ENCODE measurements at regions not wholly inside any gene's neighbourhood (a gene's known extent, or its start where the extent isn't known, plus 50 kb on each side); places are given as distances from the start of the nearest gene placed in this dataset.

GRCh38 chr14:84814391-84814790 lies 715.6 kb upstream of the FLRT2 start:
- Histone ChIP-seq H3K4me1 (no peaks in the 10 kb centered on the region), H3K4me3 (no peak overlapping the region), H3K27ac (no peak overlapping the region), H3K9me3 (no peaks in the 10 kb centered on the region), H3K36me3 (no peaks in the 10 kb centered on the region), H3K27me3 (no peaks in the 10 kb centered on the region)
- WGBS, result 54% methylated on average over 1 of the region's 1 CpG
- TF ChIP-seq POLR2AphosphoS5 (IDR thresholded peaks at IDR 0.05) (no peak), CTCF (IDR thresholded peaks at IDR 0.05) (no peak)
- no peak for DNase-seq (ENCODE audit: low spot score in 2 of 2)

- TF ChIP-seq EP300 (IDR thresholded peaks at IDR 0.05) (no peak), POLR2AphosphoS5 (IDR thresholded peaks at IDR 0.05) (no peak), CTCF (IDR thresholded peaks at IDR 0.05) (no peak), POLR2A (IDR thresholded peaks at IDR 0.05) (no peak)
- H3K36me3 ChIP-seq, result no peaks in the 10 kb centered on the region
- H3K4me3 ChIP-seq, result no peak overlapping the region
- DNase-seq (ENCODE audit: low spot score in 2 of 2), result no peak
- H3K27ac ChIP-seq, result no peak overlapping the region
- 70% methylated on average over 2 of the region's 2 CpGs for WGBS
- H3K9me3 ChIP-seq, result no peaks in the 10 kb centered on the region
- H3K27me3 ChIP-seq, result no peaks in the 10 kb centered on the region
- no peaks in the 10 kb centered on the region for H3K4me1 ChIP-seq
These were observed 710.4 kb upstream of the FLRT2 start for GRCh38 chr14:84819528-84819927.

- TF ChIP-seq CTCF (IDR thresholded peaks at IDR 0.05) (no peak), POLR2AphosphoS5 (IDR thresholded peaks at IDR 0.05) (no peak)
- H3K27me3 ChIP-seq, result no peaks in the 10 kb centered on the region
- 83% methylated on average over 8 of the region's 8 CpGs for WGBS
- no peaks in the 10 kb centered on the region for H3K4me1 ChIP-seq
- H3K9me3 ChIP-seq, result no peaks in the 10 kb centered on the region
- no peaks in the 10 kb centered on the region for H3K36me3 ChIP-seq
- DNase-seq (ENCODE audit: low spot score in 2 of 2), result no peak
- H3K27ac ChIP-seq, result no peak overlapping the region
- H3K4me3 ChIP-seq, result no peak overlapping the region
These were observed 704.3 kb upstream of the FLRT2 start for GRCh38 chr14:84825481-84826251.

- WGBS, result 49% methylated on average over 2 of the region's 2 CpGs
- no peak overlapping the region for H3K27ac ChIP-seq
- no peaks in the 10 kb centered on the region for H3K9me3 ChIP-seq
- TF ChIP-seq POLR2A (IDR thresholded peaks at IDR 0.05) (no peak), POLR2AphosphoS5 (IDR thresholded peaks at IDR 0.05) (no peak), CTCF (IDR thresholded peaks at IDR 0.05) (no peak), EP300 (IDR thresholded peaks at IDR 0.05) (no peak)
- H3K4me1 ChIP-seq, result no peaks in the 10 kb centered on the region
- no peaks in the 10 kb centered on the region for H3K27me3 ChIP-seq
- no peak for DNase-seq (ENCODE audit: low spot score in 2 of 2)
- H3K4me3 ChIP-seq, result no peak overlapping the region
- H3K36me3 ChIP-seq, result no peaks in the 10 kb centered on the region
These were observed 703.6 kb upstream of the FLRT2 start for GRCh38 chr14:84826294-84826693.

GRCh38 chr14:84850595-84850994 lies 679.3 kb upstream of the FLRT2 start:
- Histone ChIP-seq H3K27me3 (no peaks in the 10 kb centered on the region), H3K9me3 (no peaks in the 10 kb centered on the region), H3K4me3 (no peak overlapping the region), H3K27ac (no peak overlapping the region), H3K36me3 (no peaks in the 10 kb centered on the region), H3K4me1 (no peaks in the 10 kb centered on the region)
- no peak for DNase-seq (ENCODE audit: low spot score in 2 of 2)
- TF ChIP-seq CTCF (IDR thresholded peaks at IDR 0.05) (no peak), POLR2A (IDR thresholded peaks at IDR 0.05) (no peak), EP300 (IDR thresholded peaks at IDR 0.05) (no peak), POLR2AphosphoS5 (IDR thresholded peaks at IDR 0.05) (no peak)
